Astrocyte (in vitro differentiated cells and primary cell): ENCODE measurements at regions not wholly inside any gene's neighbourhood (a gene's known extent, or its start where the extent isn't known, plus 50 kb on each side); places are given as distances from the start of the nearest gene placed in this dataset.

Experiments
- EZH2 ChIP-seq: IDR thresholded peaks from 2 replicates; pipeline ENCODE4 v1.6.1; 2012; ENCODE audit warnings: mild to moderate bottlenecking, low read length, inconsistent platforms; ENCODE audit not compliant: insufficient read depth
- TF ChIP-seq, protein P1 (sequence below): IDR thresholded peaks from 2 replicates; pipeline ENCODE4 v1.5.1; 2011; ENCODE audit warnings: low read depth, mild to moderate bottlenecking, inconsistent platforms, low read length, moderate library complexity; ENCODE audit not compliant: insufficient read depth

DNA sequence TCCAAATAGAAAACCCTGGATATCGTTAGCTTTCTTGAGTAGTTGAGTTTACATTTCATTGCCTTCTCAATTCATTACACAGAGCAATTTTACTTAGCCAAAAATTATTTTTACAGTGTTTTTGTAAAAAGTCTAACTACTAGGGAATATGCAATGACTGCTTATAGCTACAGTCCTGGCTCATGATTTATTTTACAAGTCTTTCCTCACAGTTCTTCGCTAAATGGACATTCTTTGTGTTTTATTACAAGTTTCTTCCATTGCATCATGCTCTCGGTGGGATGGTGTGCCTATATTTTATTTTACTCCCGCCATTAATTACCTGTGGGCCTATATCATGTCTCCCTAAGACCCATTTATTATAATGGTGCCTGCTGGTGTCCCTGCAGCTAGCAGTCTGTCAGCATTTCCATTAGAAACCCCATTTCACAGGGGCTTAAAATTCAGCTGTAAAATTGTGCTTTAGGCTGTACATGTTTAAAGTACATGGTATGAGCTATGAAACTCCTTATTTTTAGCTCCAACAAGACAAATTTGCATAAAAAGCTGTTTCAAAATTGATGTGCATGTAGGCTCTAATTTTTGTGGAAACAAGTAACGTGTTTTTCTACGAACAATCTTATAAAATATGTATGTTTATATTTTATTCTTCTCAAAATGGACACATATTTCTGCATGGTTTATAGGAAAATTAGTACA is 227.4 kb downstream of the SLC7A11 start:
- TF ChIP-seq, protein P1, sequence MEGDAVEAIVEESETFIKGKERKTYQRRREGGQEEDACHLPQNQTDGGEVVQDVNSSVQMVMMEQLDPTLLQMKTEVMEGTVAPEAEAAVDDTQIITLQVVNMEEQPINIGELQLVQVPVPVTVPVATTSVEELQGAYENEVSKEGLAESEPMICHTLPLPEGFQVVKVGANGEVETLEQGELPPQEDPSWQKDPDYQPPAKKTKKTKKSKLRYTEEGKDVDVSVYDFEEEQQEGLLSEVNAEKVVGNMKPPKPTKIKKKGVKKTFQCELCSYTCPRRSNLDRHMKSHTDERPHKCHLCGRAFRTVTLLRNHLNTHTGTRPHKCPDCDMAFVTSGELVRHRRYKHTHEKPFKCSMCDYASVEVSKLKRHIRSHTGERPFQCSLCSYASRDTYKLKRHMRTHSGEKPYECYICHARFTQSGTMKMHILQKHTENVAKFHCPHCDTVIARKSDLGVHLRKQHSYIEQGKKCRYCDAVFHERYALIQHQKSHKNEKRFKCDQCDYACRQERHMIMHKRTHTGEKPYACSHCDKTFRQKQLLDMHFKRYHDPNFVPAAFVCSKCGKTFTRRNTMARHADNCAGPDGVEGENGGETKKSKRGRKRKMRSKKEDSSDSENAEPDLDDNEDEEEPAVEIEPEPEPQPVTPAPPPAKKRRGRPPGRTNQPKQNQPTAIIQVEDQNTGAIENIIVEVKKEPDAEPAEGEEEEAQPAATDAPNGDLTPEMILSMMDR: no peak
- TF ChIP-seq EZH2: no peak
